HUES48 (cell line): ENCODE measurements at regions not wholly inside any gene's neighbourhood (a gene's known extent, or its start where the extent isn't known, plus 50 kb on each side); places are given as distances from the start of the nearest gene placed in this dataset.
"Not testable (repeated sequence)": the region's sequence is repeated elsewhere in the genome, so short reads cannot be mapped to it uniquely, and the experiment has no call there.

Experiments
- H3K27ac ChIP-seq: one replicate; pipeline ENCODE4 v1.7.0; 2013; ENCODE audit warnings: low read depth, low read length, inconsistent platforms
- H3K27me3 ChIP-seq: 2 replicates; pipeline ENCODE4 v1.6.1; 2013; ENCODE audit warnings: mild to moderate bottlenecking, low read length; ENCODE audit not compliant: control insufficient read depth, insufficient read depth
- H3K36me3 ChIP-seq: 2 replicates; pipeline ENCODE4 v1.6.1; 2013; ENCODE audit warnings: low read length; ENCODE audit not compliant: control insufficient read depth, insufficient read depth
- H3K4me1 ChIP-seq: 2 replicates; pipeline ENCODE4 v1.6.1; 2013; ENCODE audit warnings: mild to moderate bottlenecking, low read length; ENCODE audit not compliant: control insufficient read depth, insufficient read depth
- H3K4me3 ChIP-seq: 2 replicates; pipeline ENCODE4 v1.5.1; 2013; ENCODE audit warnings: mild to moderate bottlenecking, low read depth, low read length
- H3K9ac ChIP-seq: 2 replicates; pipeline ENCODE4 v1.6.1; 2013; ENCODE audit warnings: mild to moderate bottlenecking, low read depth, low read length, moderate library complexity
- H3K9me3 ChIP-seq: 2 replicates; pipeline ENCODE4 v1.6.1; 2013; ENCODE audit warnings: low read length; ENCODE audit not compliant: control insufficient read depth, insufficient read depth

GRCh38 chr11:134599299-134599771, 187.3 kb upstream of the B3GAT1 start:
- Histone ChIP-seq H3K36me3 (no peaks in the 10 kb centered on the region), H3K9me3 (no peaks in the 10 kb centered on the region), H3K27ac (no peak overlapping the region), H3K4me1 (no peaks in the 10 kb centered on the region), H3K27me3 (no peaks in the 10 kb centered on the region), H3K4me3 (no peak overlapping the region), H3K9ac (no peak overlapping the region)

- Histone ChIP-seq H3K36me3 (no peaks in the 10 kb centered on the region), H3K4me3 (no peak overlapping the region), H3K9ac (no peak overlapping the region), H3K27ac (no peak overlapping the region), H3K9me3 (no peaks in the 10 kb centered on the region), H3K27me3 (no peaks in the 10 kb centered on the region), H3K4me1 (no peaks in the 10 kb centered on the region)
Observed at GRCh38 chr11:134598368-134598767, 186.3 kb upstream of the B3GAT1 start.

- Histone ChIP-seq H3K4me3 (no peak overlapping the region), H3K27ac (no peak overlapping the region), H3K9ac (no peak overlapping the region), H3K27me3 (no peaks in the 10 kb centered on the region), H3K36me3 (no peaks in the 10 kb centered on the region), H3K9me3 (no peaks in the 10 kb centered on the region), H3K4me1 (no peaks in the 10 kb centered on the region)
Observed at GRCh38 chr11:134597452-134597851, 185.4 kb upstream of the B3GAT1 start.

- Histone ChIP-seq H3K4me1 (no peaks in the 10 kb centered on the region), H3K36me3 (no peaks in the 10 kb centered on the region), H3K4me3 (no peak overlapping the region), H3K27me3 (no peaks in the 10 kb centered on the region), H3K27ac (no peak overlapping the region), H3K9me3 (no peaks in the 10 kb centered on the region), H3K9ac (no peak overlapping the region)
Observed at GRCh38 chr11:134596404-134596803, 184.4 kb upstream of the B3GAT1 start.

GRCh38 chr11:134592391-134592990, 180.4 kb upstream of the B3GAT1 start:
- H3K9me3 ChIP-seq, result no peaks in the 10 kb centered on the region
- no peaks in the 10 kb centered on the region for H3K36me3 ChIP-seq
- H3K9ac ChIP-seq, result no peak overlapping the region
- no peak overlapping the region for H3K27ac ChIP-seq
- H3K4me1 ChIP-seq, result no peaks in the 10 kb centered on the region
- no peak overlapping the region for H3K4me3 ChIP-seq
- H3K27me3 ChIP-seq, result no peaks in the 10 kb centered on the region

GRCh38 chr11:134591338-134591737, 179.3 kb upstream of the B3GAT1 start:
- Histone ChIP-seq H3K27ac (no peak overlapping the region), H3K9me3 (no peaks in the 10 kb centered on the region), H3K36me3 (no peaks in the 10 kb centered on the region), H3K9ac (no peak overlapping the region), H3K4me1 (no peaks in the 10 kb centered on the region), H3K27me3 (no peaks in the 10 kb centered on the region), H3K4me3 (no peak overlapping the region)

- H3K36me3 ChIP-seq, result no peaks in the 10 kb centered on the region
- peaks cover 2% of the 10 kb centered on the region; the same call in 1 of the 2 replicates for H3K4me1 ChIP-seq
- H3K9me3 ChIP-seq, result no peaks in the 10 kb centered on the region
- H3K4me3 ChIP-seq, result no peak overlapping the region
- no peak overlapping the region for H3K9ac ChIP-seq
- H3K27me3 ChIP-seq, result no peaks in the 10 kb centered on the region
- H3K27ac ChIP-seq, result no peak overlapping the region
Observed at GRCh38 chr11:134589129-134589528, 177.1 kb upstream of the B3GAT1 start.

GRCh38 chr11:134588460-134589110, 176.5 kb upstream of the B3GAT1 start:
- H3K36me3 ChIP-seq, H3K4me3 ChIP-seq, H3K9me3 ChIP-seq, H3K27ac ChIP-seq, H3K9ac ChIP-seq, H3K4me1 ChIP-seq, H3K27me3 ChIP-seq: not testable (repeated sequence)

- Histone ChIP-seq H3K27me3 (no peaks in the 10 kb centered on the region), H3K36me3 (no peaks in the 10 kb centered on the region), H3K4me1 (peaks cover 2% of the 10 kb centered on the region; the same call in 1 of the 2 replicates), H3K27ac (no peak overlapping the region), H3K9me3 (no peaks in the 10 kb centered on the region), H3K9ac (no peak overlapping the region), H3K4me3 (no peak overlapping the region)
Observed at GRCh38 chr11:134587345-134587744, 175.3 kb upstream of the B3GAT1 start.

- Histone ChIP-seq H3K9me3 (no peaks in the 10 kb centered on the region), H3K36me3 (no peaks in the 10 kb centered on the region), H3K4me1 (peaks cover 2% of the 10 kb centered on the region; the same call in 1 of the 2 replicates), H3K27me3 (no peaks in the 10 kb centered on the region), H3K9ac (no peak overlapping the region), H3K4me3 (no peak overlapping the region), H3K27ac (no peak overlapping the region)
Observed at GRCh38 chr11:134586726-134587125, 174.7 kb upstream of the B3GAT1 start.

- H3K4me3 ChIP-seq, result no peak overlapping the region
- no peaks in the 10 kb centered on the region for H3K27me3 ChIP-seq
- peaks cover 2% of the 10 kb centered on the region; the same call in 1 of the 2 replicates for H3K4me1 ChIP-seq
- no peaks in the 10 kb centered on the region for H3K9me3 ChIP-seq
- no peak overlapping the region for H3K9ac ChIP-seq
- H3K27ac ChIP-seq, result no peak overlapping the region
- no peaks in the 10 kb centered on the region for H3K36me3 ChIP-seq
Observed at GRCh38 chr11:134585666-134586610, 173.9 kb upstream of the B3GAT1 start.
